Thyroid gland (tissue), 4 donors: ENCODE measurements at regions not wholly inside any gene's neighbourhood (a gene's known extent, or its start where the extent isn't known, plus 50 kb on each side); places are given as distances from the start of the nearest gene placed in this dataset.

ENCODE experiments used
- DNase-seq, 2 donors: peaks; one replicate each; pipeline ENCODE4 v3.0.0-alpha.2; 2019
- H3K27ac ChIP-seq, 3 donors: fragments of 200-600 bp; sonication (generic); 1 replicate in 2 of 3; 2 replicates in 1 of 3; pipeline ENCODE4 v1.5.1; 2016 to 2019; ENCODE audit warnings: mild to moderate bottlenecking in 1 of 3, moderate library complexity in 1 of 3
- H3K27me3 ChIP-seq: fragments of 200-600 bp; sonication (generic); one replicate; pipeline ENCODE4 v1.5.1; 2019
- H3K36me3 ChIP-seq, 2 donors: fragments of 200-600 bp; sonication (generic); one replicate each; pipeline ENCODE4 v1.5.1; 2016 to 2019
- H3K4me1 ChIP-seq, 2 donors: fragments of 200-600 bp; sonication (generic); one replicate each; pipeline ENCODE4 v1.5.1; 2017 to 2019
- H3K4me3 ChIP-seq, 3 donors: fragments of 200-600 bp; sonication (generic); replicated peaks in 1 of 3; 1 replicate in 2 of 3; 2 replicates in 1 of 3; pipeline ENCODE4 v1.5.1; 2016; ENCODE audit warnings: mild to moderate bottlenecking in 1 of 3
- H3K9me3 ChIP-seq: fragments of 200-600 bp; sonication (generic); one replicate; pipeline ENCODE4 v1.5.1; 2017
- CTCF ChIP-seq, 6 experiments: fragments of 200-600 bp in 3 of 6; fragments of 450-650 bp in 3 of 6; sonication (generic) in 3 of 6; IDR thresholded peaks; one replicate each; pipeline ENCODE4 v1.5.1; 2016 to 2019; ENCODE audit warnings: antibody characterized with exemption in 6 of 6, mild to moderate bottlenecking in 2 of 6, inconsistent platforms in 1 of 6, moderate library complexity in 1 of 6
- POLR2A ChIP-seq, 2 donors: fragments of 450-650 bp; IDR thresholded peaks; one replicate each; pipeline ENCODE4 v1.6.1; 2017; ENCODE audit warnings: antibody characterized with exemption in 2 of 2, mild to moderate bottlenecking in 2 of 2, moderate library complexity in 1 of 2
- WGBS, 2 donors: methylation state at CpG; one replicate each; pipeline ENCODE4 v1.1.5; 2017; 5-methylcytosine and 5-hydroxymethylcytosine counted together
- intact Hi-C: fragments of 100-400 bp; cut with DNase I; formaldehyde crosslinking; loops from one replicate; pipeline ENCODE4 v1.15.1; 2023

DNA sequence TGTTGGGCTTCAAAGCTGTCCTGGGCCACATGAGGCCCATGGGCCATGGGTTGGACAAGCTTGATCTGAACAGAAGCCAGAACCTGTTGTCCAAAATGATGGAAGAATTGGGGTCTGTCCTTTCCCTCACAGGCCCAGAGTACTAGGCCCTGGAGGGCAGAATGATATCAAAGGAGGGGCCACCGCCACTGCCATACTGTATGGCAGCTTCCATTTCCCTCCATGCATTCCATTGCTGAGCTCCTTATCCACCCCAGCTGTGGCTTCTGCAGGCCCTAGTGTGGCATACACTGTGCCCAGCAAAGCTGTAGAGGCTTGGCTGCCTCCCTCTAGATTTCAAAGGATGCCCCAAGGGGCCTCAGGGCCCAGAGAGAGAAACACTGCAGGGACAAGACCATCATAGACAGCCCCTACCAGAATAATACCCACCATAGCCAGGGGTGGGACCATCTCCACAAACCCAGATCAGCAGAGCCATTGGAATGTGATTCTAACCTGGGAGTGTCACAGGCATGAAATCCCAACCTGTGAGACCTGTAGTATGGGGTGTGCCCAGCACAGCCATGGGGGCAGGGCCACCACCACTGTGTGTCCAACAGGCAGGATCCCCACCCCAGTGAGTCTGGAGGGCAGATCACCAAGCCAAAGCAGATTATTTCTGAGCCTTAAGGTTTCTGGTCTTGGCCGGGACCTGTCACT, 61.4 kb upstream of the BEGAIN start:
- no peaks in the 10 kb centered on the region for H3K36me3 ChIP-seq
- H3K27me3 ChIP-seq, result no peaks in the 10 kb centered on the region
- H3K27ac ChIP-seq, result no peak overlapping the region
- DNase-seq, result no peak
- H3K4me1 ChIP-seq, result peaks cover 0 to 3% of the 10 kb centered on the region in 2 donors
- H3K9me3 ChIP-seq, result no peaks in the 10 kb centered on the region
- no peak overlapping the region for H3K4me3 ChIP-seq
- TF ChIP-seq POLR2A (IDR thresholded peaks at IDR 0.05), result no peak
- TF ChIP-seq CTCF (IDR thresholded peaks at IDR 0.05), result no peak
- WGBS, 2 donors, result 96 to 100% methylated on average over 2 of the region's 2 CpGs
- intact Hi-C loops, result loop anchor here (5.0 to 10.0 kb wide), 2 partner anchors 214 to 261 kb away; no protein-coding TSS in a partner anchor

DNA sequence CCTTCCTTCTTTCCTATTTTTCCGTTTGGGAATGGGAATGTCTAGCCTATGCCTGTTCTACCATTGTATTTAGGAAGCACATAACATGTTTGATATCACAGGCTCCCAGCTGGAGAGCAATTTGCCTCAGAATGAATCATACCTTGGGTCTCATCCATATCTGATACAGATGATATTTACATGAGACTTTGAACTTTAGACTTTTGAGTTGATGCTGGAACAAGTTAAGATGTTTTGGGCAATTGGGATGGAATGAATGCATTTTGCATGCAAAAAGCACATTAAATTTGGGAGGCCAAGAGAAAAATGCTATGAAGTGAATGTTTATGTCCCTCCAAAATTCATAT, 61.9 kb upstream of the BEGAIN start:
- intact Hi-C loops, result loop anchor here (5.0 to 10.0 kb wide), 2 partner anchors 214 to 262 kb away; no protein-coding TSS in a partner anchor
- no peaks in the 10 kb centered on the region for H3K27me3 ChIP-seq

GRCh38 chr14:100651999-100652508, 64.8 kb upstream of the BEGAIN start:
- Histone ChIP-seq H3K4me3 (no peak overlapping the region), H3K36me3 (no peaks in the 10 kb centered on the region), H3K27me3 (no peaks in the 10 kb centered on the region), H3K9me3 (no peaks in the 10 kb centered on the region), H3K4me1 (no peaks in the 10 kb centered on the region), H3K27ac (no peak overlapping the region)
- DNase-seq, result no peak
- WGBS, 2 donors, result 73 to 78% methylated on average over 1 to 2 of the region's 2 CpGs
- TF ChIP-seq POLR2A (IDR thresholded peaks at IDR 0.05) (no peak), CTCF (IDR thresholded peaks at IDR 0.05) (no peak)
- intact Hi-C loops, result loop anchor here (10.0 kb wide), 1 partner anchor 983 kb away; no protein-coding TSS in a partner anchor

More for the DNA sequence above, 61.9 kb upstream of the BEGAIN start:
- no peaks in the 10 kb centered on the region for H3K36me3 ChIP-seq
- no peak overlapping the region for H3K4me3 ChIP-seq
- no peak for DNase-seq
- no peaks in the 10 kb centered on the region for H3K9me3 ChIP-seq
- H3K27ac ChIP-seq, result no peak overlapping the region
- peaks cover 0 to 3% of the 10 kb centered on the region in 2 donors for H3K4me1 ChIP-seq
- 57 to 58% methylated on average over 1 of the region's 1 CpG for WGBS, 2 donors
- TF ChIP-seq POLR2A (IDR thresholded peaks at IDR 0.05) (no peak), CTCF (IDR thresholded peaks at IDR 0.05) (no peak)

DNA sequence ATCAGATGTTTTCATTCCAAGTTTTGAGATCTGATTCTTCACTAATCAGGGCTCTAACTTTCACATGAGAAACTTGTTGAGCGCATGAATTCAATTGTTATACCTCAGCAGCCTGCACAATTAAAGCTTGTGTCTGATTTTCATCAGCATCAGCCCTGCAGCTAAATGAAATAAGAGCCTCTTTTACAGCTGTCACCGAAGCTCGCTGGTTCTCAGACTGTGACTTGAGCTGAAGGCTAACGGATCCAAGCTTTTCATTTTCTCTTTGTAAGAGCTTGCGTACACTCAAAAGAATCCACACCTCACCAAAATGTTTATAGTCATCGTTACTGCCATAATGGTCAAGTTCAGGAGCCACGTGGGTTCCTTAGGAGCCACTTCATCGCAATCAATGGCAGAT, 65.5 kb upstream of the BEGAIN start:
- Histone ChIP-seq H3K27ac (no peak overlapping the region), H3K9me3 (no peaks in the 10 kb centered on the region), H3K36me3 (no peaks in the 10 kb centered on the region), H3K27me3 (no peaks in the 10 kb centered on the region), H3K4me1 (no peaks in the 10 kb centered on the region), H3K4me3 (no peak overlapping the region)
- intact Hi-C loops, result loop anchor here (10.0 kb wide), 1 partner anchor 982 kb away; no protein-coding TSS in a partner anchor
- no peak for TF ChIP-seq POLR2A (IDR thresholded peaks at IDR 0.05)
- no peak for TF ChIP-seq CTCF (IDR thresholded peaks at IDR 0.05)
- no peak for DNase-seq
- 78 to 81% methylated on average over 8 of the region's 8 CpGs for WGBS, 2 donors

DNA sequence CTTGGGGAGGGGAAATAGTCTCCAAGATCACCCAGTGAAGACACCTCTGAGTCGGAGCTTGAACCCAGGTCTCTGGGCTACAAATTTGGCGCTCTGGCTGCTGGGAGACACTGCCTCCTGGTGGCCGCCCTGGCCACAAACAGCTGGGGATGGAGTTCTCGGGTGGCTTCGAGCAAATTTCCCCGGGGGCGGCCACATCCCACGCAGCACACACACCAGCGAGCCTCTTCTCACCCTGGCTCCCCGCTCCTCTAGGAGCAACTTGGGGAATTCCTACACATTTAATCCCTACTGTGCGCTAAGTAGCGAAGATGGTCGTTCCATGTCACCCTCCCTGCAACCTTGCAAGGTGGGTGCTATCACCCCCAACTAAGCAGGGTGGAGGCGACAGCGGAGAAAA, 66.2 kb upstream of the BEGAIN start:
- Histone ChIP-seq H3K4me3 (no peak overlapping the region), H3K4me1 (no peaks in the 10 kb centered on the region), H3K9me3 (no peaks in the 10 kb centered on the region), H3K27me3 (no peaks in the 10 kb centered on the region), H3K36me3 (no peaks in the 10 kb centered on the region), H3K27ac (no peak overlapping the region)
- WGBS, 2 donors, result 71% methylated on average over 14 to 15 of the region's 15 CpGs
- intact Hi-C loops, result loop anchor here (10.0 kb wide), 1 partner anchor 981 kb away; no protein-coding TSS in a partner anchor
- DNase-seq, result no peak
- TF ChIP-seq CTCF (IDR thresholded peaks at IDR 0.05) (peak in 1 of 6 experiments; percentile 32), POLR2A (IDR thresholded peaks at IDR 0.05) (no peak)
